HepG2 (cell line): ENCODE measurements at regions not wholly inside any gene's neighbourhood (a gene's known extent, or its start where the extent isn't known, plus 50 kb on each side); places are given as distances from the start of the nearest gene placed in this dataset.

Experiments
- ATAC-seq: fragments of 200-7000 bp; cut with Tn5 transposase; 3 replicates; pipeline ENCODE4 v1.9.1; 2020; ENCODE audit warnings: mild to moderate bottlenecking, moderate library complexity
- BruUV-seq: library from RNA; stranded (reverse); fragments of 400-500 nt; replicated peaks from 2 replicates; lab custom pipeline; 2021; lab: Mats Ljungman, UMichigan
- CTCF ChIA-PET: fragments of 300-600 bp; formaldehyde crosslinking; extraction: SDS; loops from one replicate; lab custom pipeline; 2021; ENCODE audit warnings: low total read pairs, inconsistent platforms, low intra/inter-chr PET ratio; lab: Yijun Ruan, JAX
- POLR2A ChIA-PET: fragments of 350-600 bp; sonication (Branson Sonifier 250); formaldehyde crosslinking; loops from one replicate; lab custom pipeline; 2020; ENCODE audit warnings: antibody characterized with exemption, inconsistent platforms; lab: Yijun Ruan, JAX
- DNase-seq: peaks from one replicate; pipeline ENCODE4 v3.0.0-alpha.2; 2015; ENCODE audit warnings: low spot score
- FAIRE-seq: peaks from 3 replicates; lab custom pipeline; 2011; peaks lifted over from hg19 to GRCh38; lab: Jason Lieb, UNC
- H2AFZ ChIP-seq: one replicate; pipeline ENCODE4 v1.6.1; 2011; ENCODE audit warnings: low read length, inconsistent platforms
- H3K27ac ChIP-seq: fragments of 300-600 bp; 3 replicates; pipeline ENCODE4 v1.8.0; 2011; ENCODE audit warnings: mixed run types, mild to moderate bottlenecking, mixed read lengths, low read length, inconsistent platforms; ENCODE audit not compliant: insufficient read depth; ENCODE audit errors: extremely low read length
- H3K27me3 ChIP-seq, 2 experiments: fragments of 200-600 bp in 1 of 2; 2 replicates in 1 of 2; 3 replicates in 1 of 2; pipeline versions ENCODE4 v1.6.0 to v1.8.0; 2011; ENCODE audit warnings: low read length in 2 of 2, mild to moderate bottlenecking in 2 of 2, moderate library complexity in 2 of 2, inconsistent platforms in 1 of 2; ENCODE audit not compliant: insufficient read depth in 2 of 2, control insufficient read depth in 1 of 2
- H3K36me3 ChIP-seq, 2 experiments: fragments of 200-600 bp in 1 of 2; replicated peaks in 1 of 2; 2 replicates in 1 of 2; 3 replicates in 1 of 2; pipeline versions ENCODE4 v1.5.1 to v1.8.0; 2011; ENCODE audit warnings: low read length in 2 of 2, inconsistent platforms in 1 of 2; ENCODE audit not compliant: insufficient read depth in 2 of 2, control insufficient read depth in 1 of 2
- H3K4me1 ChIP-seq: 2 replicates; pipeline ENCODE4 v1.5.1; 2012; ENCODE audit warnings: low read length, inconsistent platforms; ENCODE audit not compliant: insufficient read depth
- H3K4me2 ChIP-seq: 2 replicates; pipeline ENCODE4 v1.6.0; 2011; ENCODE audit warnings: low read depth, low read length, inconsistent platforms
- H3K4me3 ChIP-seq, 3 experiments: fragments of 200-600 bp in 1 of 3; sonication (generic), shearing (Covaris generic) in 1 of 3; replicated peaks in 1 of 3; 2 replicates each; pipeline ENCODE4 v1.5.1; 2011 to 2016; ENCODE audit warnings: low read length in 3 of 3, inconsistent platforms in 2 of 3, low read depth in 2 of 3, mild to moderate bottlenecking in 2 of 3, control low read depth in 1 of 3, mixed read lengths in 1 of 3; ENCODE audit not compliant: insufficient read depth in 1 of 3
- H3K79me2 ChIP-seq: one replicate; pipeline ENCODE4 v1.6.1; 2011; ENCODE audit warnings: low read length, inconsistent platforms; ENCODE audit not compliant: insufficient read depth
- H3K9ac ChIP-seq: 2 replicates; pipeline ENCODE4 v1.6.0; 2011; ENCODE audit warnings: mild to moderate bottlenecking, low read depth, low read length, inconsistent platforms; ENCODE audit not compliant: insufficient read depth
- H3K9me3 ChIP-seq: 2 replicates; pipeline ENCODE4 v1.5.1; 2012; ENCODE audit warnings: mild to moderate bottlenecking, low read length
- H4K20me1 ChIP-seq: 2 replicates; pipeline ENCODE4 v1.6.0; 2011; ENCODE audit warnings: inconsistent platforms, mild to moderate bottlenecking, low read length, moderate library complexity; ENCODE audit not compliant: insufficient read depth
- MAFK ChIP-seq, 2 experiments: IDR thresholded peaks in 1 of 2; conservative IDR thresholded peaks in 1 of 2; 2 replicates each; pipeline ENCODE4 v1.6.1; 2011; ENCODE audit warnings: improper control_type of control experiment in 2 of 2, low read length in 2 of 2
- SAFB2 ChIP-seq: sonication (generic); formaldehyde crosslinking; IDR thresholded peaks from 2 replicates; pipeline ENCODE4 v1.5.1; 2020; ENCODE audit warnings: missing genetic modification reagents, low read depth, mild to moderate bottlenecking, borderline replicate concordance
- ZKSCAN8 ChIP-seq: IDR thresholded peaks from 2 replicates; pipeline ENCODE4 v1.6.1; 2016; ENCODE audit warnings: borderline replicate concordance, missing genetic modification reagents, missing compliant biosample characterization
- ZNF569 ChIP-seq: sonication (generic); formaldehyde crosslinking; IDR thresholded peaks from 2 replicates; pipeline ENCODE4 v1.5.0; 2020; ENCODE audit warnings: mild to moderate bottlenecking, missing genetic modification reagents, moderate library complexity, borderline replicate concordance
- ZSCAN9 ChIP-seq: IDR thresholded peaks from 2 replicates; pipeline ENCODE4 v1.6.1; 2016; ENCODE audit warnings: borderline replicate concordance
- WGBS: methylation state at CpG from one replicate; pipeline ENCODE4 v1.1.6; 2017; ENCODE audit warnings: low lambda C conversion rate; 5-methylcytosine and 5-hydroxymethylcytosine counted together
- in situ Hi-C: cut with HindIII; loops from 2 replicates; pipeline ENCODE4 v1.10.0; 2017; ENCODE audit warnings: low pct_unique_long_range_greater_than_20kb; ENCODE audit not compliant: extremely low pct_ligation_motif_present
- intact Hi-C: fragments of 100-400 bp; cut with micrococcal nuclease; formaldehyde crosslinking; loops from one replicate; pipeline ENCODE4 v1.10.0; 2022; ENCODE audit not compliant: unreplicated experiment
- TF ChIP-seq, protein P1 (sequence below): sonication (generic); formaldehyde crosslinking; IDR thresholded peaks from 2 replicates; pipeline ENCODE4 v1.4.0; 2020; ENCODE audit warnings: missing genetic modification reagents, borderline replicate concordance
- TF ChIP-seq, protein P2 (sequence below): sonication (generic); formaldehyde crosslinking; IDR thresholded peaks from 2 replicates; pipeline ENCODE4 v1.4.0; 2020; ENCODE audit warnings: mild to moderate bottlenecking, missing genetic modification reagents
- TF ChIP-seq, protein P3 (sequence below): sonication (generic); formaldehyde crosslinking; IDR thresholded peaks from 2 replicates; pipeline ENCODE4 v1.5.0; 2020; ENCODE audit warnings: mild to moderate bottlenecking, missing genetic modification reagents

DNA sequence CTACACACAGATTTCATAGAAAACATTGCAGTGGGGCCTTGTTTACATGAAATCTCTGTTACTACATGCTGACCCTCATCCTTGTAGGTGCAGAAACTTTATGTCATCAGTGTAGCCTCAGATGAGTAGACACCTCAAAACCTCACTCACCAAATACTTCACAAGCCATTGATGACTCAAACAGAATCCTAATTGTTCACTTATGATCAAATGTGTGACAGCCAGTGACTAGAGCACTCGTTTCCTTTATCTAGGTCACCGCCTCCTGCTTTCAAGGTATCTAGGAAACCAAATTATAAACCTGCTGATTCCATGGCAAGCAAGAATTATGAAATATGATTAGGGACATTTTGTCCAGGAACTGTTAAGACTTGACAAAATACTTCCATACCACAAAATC lies 255.8 kb upstream of the GPRIN3 start (continued):
- TF ChIP-seq, protein P1, sequence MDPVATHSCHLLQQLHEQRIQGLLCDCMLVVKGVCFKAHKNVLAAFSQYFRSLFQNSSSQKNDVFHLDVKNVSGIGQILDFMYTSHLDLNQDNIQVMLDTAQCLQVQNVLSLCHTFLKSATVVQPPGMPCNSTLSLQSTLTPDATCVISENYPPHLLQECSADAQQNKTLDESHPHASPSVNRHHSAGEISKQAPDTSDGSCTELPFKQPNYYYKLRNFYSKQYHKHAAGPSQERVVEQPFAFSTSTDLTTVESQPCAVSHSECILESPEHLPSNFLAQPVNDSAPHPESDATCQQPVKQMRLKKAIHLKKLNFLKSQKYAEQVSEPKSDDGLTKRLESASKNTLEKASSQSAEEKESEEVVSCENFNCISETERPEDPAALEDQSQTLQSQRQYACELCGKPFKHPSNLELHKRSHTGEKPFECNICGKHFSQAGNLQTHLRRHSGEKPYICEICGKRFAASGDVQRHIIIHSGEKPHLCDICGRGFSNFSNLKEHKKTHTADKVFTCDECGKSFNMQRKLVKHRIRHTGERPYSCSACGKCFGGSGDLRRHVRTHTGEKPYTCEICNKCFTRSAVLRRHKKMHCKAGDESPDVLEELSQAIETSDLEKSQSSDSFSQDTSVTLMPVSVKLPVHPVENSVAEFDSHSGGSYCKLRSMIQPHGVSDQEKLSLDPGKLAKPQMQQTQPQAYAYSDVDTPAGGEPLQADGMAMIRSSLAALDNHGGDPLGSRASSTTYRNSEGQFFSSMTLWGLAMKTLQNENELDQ (CRISPR knock-in tag): no peak
- TF ChIP-seq SAFB2 (CRISPR knock-in tag): no peak
- TF ChIP-seq ZKSCAN8 (CRISPR knock-in tag): no peak
- TF ChIP-seq ZSCAN9 (CRISPR knock-in tag): no peak

DNA sequence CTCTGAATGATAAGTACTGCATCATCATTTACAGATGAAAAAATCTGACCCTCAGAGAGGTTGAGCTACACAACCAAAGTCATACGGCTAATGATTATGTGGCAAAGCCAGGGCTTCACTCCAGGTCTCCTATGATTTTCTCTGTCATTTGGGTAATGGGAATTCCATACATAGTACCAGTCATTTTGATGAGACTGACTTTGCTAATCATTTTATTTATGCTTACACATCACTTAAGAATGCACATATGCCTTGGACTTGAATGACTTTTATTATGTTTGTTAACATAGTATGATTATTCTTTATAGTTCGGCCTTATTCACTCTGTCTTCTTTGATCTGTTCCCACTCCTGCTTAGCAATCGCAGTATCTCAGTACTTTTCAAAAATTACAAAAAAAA lies 255.1 kb upstream of the GPRIN3 start:
- H3K27ac ChIP-seq: no peak overlapping the region
- no peaks in the 10 kb centered on the region for H4K20me1 ChIP-seq
- H3K79me2 ChIP-seq: no peaks in the 10 kb centered on the region
- ChIA-PET POLR2A (no interaction called here), CTCF (no interaction called here)
- H3K27me3 ChIP-seq: no peaks in the 10 kb centered on the region; a peak in 1 of 5 replicates
- H2AFZ ChIP-seq: no peak overlapping the region
- under 1% methylated on average over 3 of the region's 3 CpGs for WGBS
- no peak for DNase-seq
- H3K36me3 ChIP-seq: no peaks in the 10 kb centered on the region
- ATAC-seq: no peak
- no peaks in the 10 kb centered on the region for H3K4me1 ChIP-seq
- intact Hi-C loops (no loop called here), in situ Hi-C loops (no loop called here)
- TF ChIP-seq MAFK (conservative IDR thresholded peaks at IDR 0.05 in 1 of 2, IDR thresholded peaks at IDR 0.05 in 1 of 2; ENCODE audit: low read length in 2 of 2) (peak in 1 of 2 experiments; percentile 39; a peak in 2 of 4 replicates), ZNF569 (no peak)
- TF ChIP-seq, protein P2, sequence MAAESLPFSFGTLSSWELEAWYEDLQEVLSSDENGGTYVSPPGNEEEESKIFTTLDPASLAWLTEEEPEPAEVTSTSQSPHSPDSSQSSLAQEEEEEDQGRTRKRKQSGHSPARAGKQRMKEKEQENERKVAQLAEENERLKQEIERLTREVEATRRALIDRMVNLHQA: no peak
- TF ChIP-seq, protein P3, sequence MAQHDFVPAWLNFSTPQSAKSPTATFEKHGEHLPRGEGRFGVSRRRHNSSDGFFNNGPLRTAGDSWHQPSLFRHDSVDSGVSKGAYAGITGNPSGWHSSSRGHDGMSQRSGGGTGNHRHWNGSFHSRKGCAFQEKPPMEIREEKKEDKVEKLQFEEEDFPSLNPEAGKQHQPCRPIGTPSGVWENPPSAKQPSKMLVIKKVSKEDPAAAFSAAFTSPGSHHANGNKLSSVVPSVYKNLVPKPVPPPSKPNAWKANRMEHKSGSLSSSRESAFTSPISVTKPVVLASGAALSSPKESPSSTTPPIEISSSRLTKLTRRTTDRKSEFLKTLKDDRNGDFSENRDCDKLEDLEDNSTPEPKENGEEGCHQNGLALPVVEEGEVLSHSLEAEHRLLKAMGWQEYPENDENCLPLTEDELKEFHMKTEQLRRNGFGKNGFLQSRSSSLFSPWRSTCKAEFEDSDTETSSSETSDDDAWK (CRISPR knock-in tag): no peak
- no peaks in the 10 kb centered on the region for H3K9me3 ChIP-seq
- no peak for FAIRE-seq
- no peak overlapping the region for H3K4me3 ChIP-seq
- no peak overlapping the region for H3K4me2 ChIP-seq
- no TSS peak for BruUV-seq
- no peak overlapping the region for H3K9ac ChIP-seq
